HG03280 (cell line): ENCODE measurements at regions not wholly inside any gene's neighbourhood (a gene's known extent, or its start where the extent isn't known, plus 50 kb on each side); places are given as distances from the start of the nearest gene placed in this dataset.
A peak's percentile ranks its signal among the peaks of the same experiment; 100 is the strongest.

ENCODE experiments used
- ATAC-seq: cut with Tn5 transposase; IDR thresholded peaks from one replicate; pipeline ENCODE4 v1.9.1; 2021; ENCODE audit warnings: mild to moderate bottlenecking, moderate library complexity; ENCODE audit not compliant: unreplicated experiment

DNA sequence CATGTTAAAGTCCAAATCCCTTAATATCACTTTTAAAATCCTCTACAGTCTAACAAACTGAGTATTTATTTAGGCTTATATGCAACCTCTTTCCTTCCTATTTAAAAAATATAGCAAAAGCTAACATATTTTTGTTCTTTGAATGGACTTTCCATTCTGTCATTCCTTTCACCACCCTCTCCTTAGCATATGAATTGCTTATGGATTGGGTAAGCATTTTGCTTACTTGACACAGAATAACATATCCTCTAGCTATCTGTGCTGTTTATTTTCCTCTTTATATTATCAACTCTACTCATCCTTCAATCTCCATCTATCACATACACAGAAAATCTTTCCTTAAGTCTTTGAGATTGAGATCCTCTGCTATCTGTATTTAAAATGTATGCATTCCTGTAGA is 206.1 kb upstream of the NEIL3 start:
- ATAC-seq = no peak

DNA sequence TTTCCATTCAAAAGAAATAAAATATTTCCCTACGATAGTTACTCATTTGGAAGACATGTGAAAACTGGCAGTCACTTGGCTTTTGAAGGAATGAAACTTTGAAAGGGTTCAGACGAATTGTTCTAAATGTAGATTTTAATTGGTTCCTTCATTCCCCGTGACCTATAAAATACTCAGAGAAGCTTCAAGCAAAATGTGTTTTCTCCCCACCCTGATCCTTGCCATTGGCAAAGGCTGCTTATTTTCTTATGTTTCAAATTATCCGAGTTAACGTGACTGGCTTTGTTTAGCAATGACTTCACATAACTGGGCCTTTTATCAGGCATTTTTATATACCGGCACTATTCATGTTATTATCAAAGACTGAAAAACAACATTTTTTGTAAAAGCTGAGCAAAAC is 204.1 kb upstream of the NEIL3 start:
- ATAC-seq = no peak

DNA sequence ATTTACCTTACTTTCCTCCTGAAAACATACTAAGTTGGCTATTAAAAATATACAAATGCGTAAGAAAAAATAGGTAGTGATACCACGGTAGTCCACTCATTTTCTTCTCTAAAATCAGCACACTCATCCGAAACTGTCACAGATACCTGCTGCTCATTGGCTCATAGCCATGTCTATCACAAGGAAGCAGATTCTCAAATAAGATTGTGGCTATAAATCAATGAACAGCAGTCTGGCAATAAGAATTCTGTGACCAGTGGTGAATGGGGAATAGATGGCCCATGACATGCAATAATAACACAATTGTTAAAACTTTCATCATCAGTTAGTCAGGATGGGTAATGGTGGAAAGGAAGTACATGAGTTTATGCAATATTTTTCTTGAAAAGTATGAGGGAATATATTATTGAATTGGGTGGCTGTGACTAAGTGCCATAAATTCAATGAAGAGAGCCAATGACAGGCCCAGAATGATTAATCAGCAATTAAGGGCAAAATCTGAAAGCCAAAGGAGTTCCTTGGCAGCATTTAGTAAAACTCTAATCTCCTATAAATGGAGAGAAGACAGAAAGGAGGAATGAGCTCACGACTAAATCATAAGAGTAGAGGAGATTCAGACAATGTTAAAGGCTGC is 202.3 kb upstream of the NEIL3 start:
- no peak for ATAC-seq

DNA sequence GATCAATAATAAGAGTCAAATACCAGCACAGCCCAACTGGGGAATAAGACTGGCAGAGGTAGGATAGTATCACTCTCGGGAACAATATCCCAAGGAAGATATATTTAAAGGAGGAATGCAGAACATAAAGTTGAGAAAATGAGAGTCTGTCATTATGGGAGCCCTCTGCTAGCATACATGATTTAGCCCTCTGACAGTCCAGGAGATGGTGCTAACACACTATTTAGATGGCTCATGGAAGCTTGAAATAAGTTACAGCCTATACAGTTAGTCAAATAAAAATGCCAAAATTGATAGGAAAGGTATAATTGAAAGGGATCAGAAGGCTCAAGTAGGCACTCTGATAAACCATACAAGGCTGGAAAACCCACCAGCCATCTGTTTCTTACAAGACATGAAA is 201.0 kb upstream of the NEIL3 start:
- ATAC-seq = no peak

DNA sequence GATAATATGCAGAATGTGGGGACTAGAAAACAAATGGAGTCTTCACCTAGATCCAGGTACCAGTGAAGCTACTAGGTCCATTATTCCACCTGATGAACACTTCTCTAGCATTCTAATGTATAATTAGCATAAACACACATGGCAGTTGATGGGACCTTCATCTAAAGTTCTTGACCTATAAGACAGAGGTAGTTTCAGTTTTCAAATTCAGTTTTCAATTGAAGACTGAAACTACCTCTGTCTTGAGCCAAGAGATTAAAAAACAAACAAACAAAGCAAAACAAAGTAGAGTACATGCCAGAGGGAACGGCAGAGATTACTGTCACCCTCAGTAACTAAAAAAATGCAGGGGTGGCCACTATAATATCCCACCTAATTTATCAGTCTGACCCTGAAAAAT is 199.9 kb upstream of the NEIL3 start:
- peak; percentile 77 for ATAC-seq

DNA sequence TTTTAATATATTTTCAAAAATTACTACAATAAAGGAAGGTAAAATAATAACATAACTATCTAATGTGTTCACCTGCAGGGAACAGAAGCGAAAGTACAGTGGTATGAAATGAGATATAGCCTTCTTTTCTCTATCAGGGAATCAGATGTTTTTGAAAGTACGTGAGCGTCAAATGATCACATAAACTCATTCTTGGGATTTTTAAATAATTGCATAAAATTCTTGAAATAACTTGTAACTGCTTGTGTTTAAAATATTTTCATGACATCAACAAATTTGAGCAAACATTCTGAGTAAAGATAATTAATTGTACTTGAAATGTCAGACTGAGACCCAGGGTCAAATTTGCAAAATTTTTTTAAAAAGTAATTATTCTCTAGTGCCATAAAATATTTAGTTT is 193.5 kb upstream of the NEIL3 start:
- ATAC-seq = no peak

DNA sequence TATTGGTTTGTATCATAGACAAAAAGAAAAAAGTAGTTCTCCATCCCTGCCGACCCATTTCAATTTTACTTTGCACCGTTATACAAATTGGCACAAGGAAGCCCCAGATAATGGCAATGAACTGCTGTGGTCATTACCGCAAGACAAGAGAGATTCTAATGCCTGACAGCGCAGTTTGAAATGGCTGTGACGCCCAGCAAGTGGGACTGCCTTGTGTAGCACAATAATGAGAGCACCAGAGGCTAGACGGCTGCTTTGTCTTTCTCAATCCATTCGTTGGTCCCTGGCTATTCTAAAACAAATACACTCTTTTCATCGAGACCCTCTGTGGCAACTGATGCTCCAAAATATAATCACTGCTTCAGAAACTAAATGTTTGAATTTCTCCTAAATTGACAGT is 192.4 kb upstream of the NEIL3 start:
- ATAC-seq = no peak

DNA sequence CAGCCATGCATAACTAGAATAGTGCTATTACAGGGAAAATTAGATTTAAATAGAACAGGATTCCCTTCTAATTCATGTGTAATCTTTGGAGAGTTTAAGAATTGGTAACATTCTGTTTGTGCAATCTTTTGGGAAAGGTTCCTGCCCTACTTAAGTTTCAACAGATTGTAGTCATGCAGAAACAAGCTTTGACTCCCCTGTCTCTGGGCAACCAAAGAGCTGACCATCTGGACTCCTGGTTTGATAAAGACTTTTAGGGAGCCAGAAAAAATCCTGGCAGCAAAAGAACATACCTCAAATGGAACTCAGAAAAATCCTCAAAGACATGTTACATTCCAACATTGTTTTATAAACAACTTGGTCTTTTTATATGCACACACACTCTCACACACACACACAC is 191.1 kb upstream of the NEIL3 start:
- ATAC-seq = no peak

DNA sequence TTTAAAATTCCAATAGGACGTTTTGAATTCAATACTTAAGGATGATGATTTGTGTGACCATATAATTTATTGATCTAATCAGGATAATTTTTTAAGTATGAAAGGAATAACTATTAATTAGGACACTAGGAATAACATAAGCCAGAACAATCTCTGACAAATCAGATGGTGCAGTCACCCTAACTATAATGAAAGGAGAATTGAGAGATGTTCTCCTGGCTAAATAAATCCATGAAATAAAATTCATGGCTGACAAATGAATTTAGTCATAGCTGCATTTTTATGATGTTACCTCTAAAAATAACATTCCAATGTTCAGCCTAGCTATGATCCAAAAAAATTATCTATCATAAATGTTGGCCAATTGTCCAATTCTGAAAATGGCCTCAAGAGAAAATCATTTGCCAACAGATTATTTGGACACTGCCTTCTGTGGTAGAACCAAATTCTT is 190.6 kb upstream of the NEIL3 start:
- no peak for ATAC-seq

DNA sequence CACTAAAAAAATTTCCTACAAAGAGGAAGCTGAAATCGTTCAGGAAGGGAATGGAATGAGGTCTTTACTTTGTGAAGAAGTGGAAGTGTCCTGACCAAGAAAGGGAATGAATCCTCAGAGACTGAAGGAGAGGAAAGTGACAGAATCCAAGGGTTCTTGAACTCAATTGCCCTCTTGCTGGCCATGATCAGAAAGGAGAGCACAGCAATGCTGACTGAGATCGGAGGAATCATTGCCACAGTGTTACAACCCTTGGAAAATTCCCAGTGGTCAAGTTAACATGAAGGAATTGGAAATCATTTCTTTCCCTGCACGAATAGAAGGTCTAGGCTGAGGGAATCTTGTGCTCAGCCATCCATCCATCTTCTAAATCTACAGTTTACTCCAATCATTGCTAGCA is 190.0 kb upstream of the NEIL3 start:
- no peak for ATAC-seq

DNA sequence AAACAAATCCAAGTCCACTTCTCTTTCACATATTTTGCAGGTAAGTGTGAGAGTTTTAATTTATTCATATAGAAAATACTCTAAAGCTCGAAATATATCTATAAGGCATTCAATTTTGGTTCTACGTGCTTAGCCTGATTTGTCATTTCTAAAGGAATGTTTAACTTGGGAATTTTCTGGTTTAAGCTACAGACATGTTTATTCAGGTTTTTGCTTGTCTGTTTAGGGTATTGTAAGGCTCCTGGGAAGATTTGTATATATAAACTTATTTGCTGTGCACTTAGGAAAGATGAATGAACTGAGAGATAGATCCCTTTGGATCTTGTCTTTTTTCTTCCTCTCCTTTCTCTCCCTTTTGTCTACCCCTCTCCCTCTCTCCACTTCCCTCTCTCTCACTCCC is 185.9 kb upstream of the NEIL3 start:
- ATAC-seq = no peak

DNA sequence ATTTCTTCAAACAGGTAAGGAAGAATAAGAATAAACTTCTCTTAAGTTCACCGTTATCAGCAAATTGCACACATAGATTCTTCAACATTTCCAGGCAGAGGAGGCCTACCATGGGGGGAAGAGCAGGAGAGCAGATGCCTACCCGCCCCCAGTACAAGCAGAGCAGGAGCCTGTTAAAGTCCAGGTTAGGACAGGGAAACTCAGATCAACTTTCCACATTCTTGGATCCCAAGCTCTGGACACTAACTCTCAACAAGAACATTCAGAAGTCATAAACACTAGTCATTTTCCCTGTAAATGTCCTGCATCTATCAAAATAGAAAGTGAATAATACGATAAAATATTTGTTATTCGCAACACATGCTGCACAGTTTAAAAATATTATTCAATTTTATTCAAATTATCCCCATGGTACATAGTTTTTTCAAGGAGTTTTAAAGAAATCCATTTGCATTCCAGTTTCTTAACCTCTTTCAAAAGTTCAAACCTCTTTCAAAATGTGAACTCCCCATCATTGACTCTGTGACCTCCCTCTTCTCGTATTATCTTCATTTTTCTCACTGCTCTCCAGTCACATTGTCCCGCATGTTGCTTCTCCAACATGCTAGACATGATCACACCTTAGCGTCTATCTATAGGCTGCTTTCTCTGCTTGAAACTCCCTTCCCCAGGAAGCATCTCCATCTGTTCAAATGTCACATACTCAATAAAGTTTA is 185.2 kb upstream of the NEIL3 start:
- ATAC-seq = no peak

DNA sequence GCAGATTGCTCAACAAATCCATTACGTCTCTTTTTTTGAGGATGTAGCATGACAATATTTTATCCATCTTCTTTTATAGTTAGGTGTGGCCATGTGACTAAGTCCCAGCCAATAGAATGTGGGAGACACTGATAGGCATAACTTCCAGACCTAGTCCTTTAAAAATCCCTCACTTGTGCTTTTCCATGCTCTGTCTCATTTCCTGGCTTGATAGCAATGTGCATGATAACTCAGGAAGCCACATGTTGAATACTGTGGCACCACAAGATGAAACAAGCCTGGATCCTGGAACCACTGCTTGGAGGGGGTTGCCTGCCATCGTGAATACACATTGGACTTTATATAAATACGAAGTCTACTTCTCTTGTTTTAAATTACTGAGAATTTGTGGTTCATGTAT is 184.0 kb upstream of the NEIL3 start:
- no peak for ATAC-seq

DNA sequence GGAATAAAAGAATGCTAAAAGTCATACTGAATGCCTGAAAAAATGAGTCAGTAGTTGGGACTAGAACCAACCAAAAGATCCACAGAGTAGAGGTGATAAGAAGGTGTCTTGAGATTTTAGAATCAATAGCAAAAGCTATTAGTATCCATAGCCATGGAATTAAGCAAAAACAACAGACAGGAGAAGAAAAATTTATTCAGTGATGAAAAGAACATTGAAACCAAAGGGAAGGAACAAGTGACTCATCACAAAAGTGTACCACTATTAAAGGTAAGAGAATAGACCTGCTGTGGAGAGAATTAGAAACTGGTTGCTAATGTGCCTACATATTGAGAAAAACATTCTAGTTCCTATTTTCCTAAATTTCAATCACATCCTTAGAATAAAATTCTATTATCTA is 182.0 kb upstream of the NEIL3 start:
- ATAC-seq = no peak

DNA sequence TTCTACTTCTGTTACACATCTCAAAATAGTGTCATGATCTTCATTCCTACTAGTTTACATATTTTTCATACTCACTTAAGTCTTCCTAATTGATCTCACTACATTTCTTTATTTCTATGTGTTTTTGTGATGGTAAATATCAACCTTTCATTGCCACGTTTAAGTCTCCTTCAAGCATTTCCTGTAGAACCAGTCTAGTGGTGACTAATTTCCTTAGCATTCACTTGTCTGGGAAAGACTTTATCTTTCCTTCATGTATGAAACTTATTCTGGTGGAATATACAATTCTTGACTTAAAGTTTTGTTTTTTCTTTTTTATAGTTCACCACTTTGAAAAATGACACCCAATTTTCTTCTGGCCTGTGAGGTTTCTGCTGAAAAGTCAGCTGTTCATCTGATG is 181.4 kb upstream of the NEIL3 start:
- no peak for ATAC-seq

DNA sequence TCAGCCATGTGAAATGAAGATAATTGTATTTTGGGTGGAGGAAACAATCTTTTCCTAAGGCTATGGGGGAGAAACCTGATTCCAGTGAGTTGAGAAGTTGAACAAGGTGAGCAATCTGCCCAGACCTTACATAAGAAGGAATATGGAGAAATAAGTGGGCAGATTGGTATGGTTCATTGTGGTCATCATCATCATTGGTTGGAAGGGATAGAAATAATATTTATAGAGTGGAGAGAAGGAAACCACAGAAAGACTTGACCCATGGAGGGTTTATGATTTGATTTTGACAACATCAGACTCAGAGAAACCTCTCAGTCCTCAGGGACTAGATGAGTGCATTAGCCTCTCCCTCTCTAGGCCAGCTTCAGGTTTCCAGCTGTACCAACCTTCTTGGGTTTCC is 177.9 kb upstream of the NEIL3 start:
- ATAC-seq = no peak

DNA sequence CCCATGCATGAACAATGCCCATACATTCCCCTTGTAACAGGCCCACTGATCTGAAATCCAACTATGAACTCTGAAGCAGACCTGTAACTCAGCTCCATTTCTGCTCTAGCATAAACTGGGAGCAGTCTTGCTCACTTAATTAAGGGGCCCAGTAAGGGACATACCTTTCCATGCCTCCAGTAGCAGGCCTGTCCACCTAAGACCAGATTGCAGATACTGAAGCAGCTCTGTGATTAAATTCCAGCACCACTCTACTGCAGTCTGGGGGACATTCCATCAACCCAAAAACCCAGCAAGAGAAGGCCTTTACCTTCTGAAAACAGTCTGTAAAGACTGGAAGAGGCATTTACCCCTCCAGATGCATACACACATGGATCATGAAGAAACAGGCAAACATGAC is 162.0 kb upstream of the NEIL3 start:
- no peak for ATAC-seq

DNA sequence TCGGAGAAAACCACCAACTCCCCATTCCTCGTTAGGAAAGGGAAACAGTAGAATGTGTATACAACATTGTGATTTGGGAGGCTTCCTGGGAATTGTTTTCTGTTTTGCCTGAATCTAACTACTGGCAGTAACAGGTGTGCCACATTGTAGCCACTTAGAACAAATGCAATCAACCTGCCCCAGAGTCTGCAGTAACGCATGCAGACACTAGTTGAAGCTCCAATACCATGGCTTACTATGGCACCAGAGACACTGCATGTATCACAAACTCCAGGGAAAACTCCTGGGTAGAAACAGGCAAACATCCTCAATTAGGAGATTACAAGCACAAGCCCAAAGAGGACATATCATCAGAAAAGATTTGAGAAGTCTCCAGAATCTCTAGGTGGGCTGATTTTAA is 154.2 kb upstream of the NEIL3 start:
- ATAC-seq = no peak

DNA sequence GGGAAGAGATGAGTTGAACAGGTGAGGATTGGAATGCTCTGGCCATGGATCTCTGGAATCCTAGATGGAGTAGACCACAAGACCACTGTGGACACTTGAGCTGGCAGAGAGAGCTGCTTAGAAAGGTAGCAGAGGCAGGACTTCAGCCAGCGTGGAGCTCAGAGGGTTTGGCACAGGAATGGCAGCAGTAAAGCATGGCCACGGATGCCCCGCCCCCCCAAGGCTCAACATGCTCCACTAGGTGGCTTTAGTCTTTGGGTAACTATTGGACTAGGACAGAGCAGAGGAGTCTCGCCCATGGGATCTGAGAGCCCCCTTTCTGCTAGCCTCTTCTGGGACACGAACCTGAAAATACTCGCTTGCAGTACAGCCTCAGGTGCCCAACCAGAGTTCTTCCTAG is 150.1 kb upstream of the NEIL3 start:
- ATAC-seq = no peak

DNA sequence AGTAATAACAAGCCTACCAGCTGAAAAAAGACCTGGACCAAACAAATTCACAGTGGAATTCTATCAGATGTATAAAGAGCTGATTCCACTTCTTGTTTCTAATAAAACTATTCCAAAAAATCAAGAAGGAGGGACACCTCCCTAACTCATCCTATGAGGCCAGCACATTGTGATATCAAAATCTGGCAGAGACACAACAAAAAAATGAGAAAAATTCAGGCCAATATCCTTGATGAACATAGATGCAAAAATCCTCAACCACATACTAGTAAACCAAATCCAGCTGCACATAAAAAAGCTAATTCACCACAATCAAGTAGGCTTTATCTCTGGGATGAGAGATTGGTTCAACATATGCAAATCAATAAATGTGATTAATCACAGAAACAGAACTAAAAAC is 147.9 kb upstream of the NEIL3 start:
- no peak for ATAC-seq

DNA sequence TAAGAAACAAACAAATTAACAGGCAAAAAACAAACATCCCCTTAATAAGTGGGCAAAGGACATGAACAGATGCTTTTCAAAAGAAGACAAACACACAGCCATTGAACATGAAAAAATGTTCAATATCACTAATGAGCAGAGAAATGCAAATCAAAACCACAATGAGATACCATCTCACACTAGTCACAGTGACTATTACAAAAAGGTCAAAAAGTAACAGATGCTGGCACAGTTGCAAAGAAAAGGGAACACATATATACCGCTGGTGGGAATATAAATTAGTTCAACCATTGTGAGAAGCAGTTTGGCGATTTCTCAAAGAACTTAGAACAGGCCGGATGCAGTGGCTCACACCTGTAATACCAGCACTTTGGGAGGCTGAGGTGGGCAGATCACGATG is 146.1 kb upstream of the NEIL3 start:
- ATAC-seq = no peak

DNA sequence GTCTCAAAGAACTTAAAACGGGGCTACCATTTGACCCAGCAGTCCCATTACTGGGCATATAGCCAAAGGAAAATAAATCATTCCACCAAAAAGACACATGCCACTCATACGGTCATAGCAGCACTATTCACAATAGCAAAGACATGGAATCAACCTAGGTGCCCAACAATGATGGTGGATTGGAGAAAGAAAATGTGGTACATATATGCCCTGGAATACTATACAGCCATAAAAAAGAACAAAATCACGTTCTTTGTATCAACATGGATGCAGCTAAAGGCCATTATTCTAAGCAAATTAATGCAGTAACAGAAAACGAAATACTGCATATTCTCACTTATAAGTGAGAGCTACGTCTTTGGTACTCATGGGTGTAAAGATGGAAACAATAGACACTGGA is 138.1 kb upstream of the NEIL3 start:
- ATAC-seq = no peak

DNA sequence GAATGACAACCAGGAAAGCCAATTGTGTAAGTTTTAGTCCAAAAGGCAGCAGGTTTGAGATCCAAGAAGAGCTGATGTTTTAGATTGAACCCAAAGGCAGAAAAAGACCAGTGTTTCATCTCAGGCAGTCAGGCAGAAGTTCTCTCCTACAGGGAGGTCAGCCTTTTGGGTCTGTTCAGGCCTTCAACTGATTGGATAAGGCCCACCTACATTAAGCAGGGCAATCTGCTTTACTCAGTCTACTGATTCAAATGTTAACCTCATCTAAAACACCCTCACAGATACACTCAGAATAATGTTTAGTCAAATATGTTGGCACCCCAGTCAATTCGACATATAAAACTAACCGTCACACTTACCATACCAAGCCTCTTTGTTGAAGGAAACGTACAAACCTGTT is 134.2 kb upstream of the NEIL3 start:
- ATAC-seq = no peak
